ENCODE measurements at regions not wholly inside any gene's neighbourhood (a gene's known extent, or its start where the extent isn't known, plus 50 kb on each side); places are given as distances from the start of the nearest gene placed in this dataset.

GRCh38 chr16:80489173-80489572, 51.6 kb upstream of the DYNLRB2 start:
- no peak for DNase-seq (ENCODE audit: low spot score)

- DNase-seq (ENCODE audit: low spot score) = no peak
Observed at GRCh38 chr16:80488167-80488566, 52.6 kb upstream of the DYNLRB2 start.

- no peak for DNase-seq (ENCODE audit: low spot score)
Observed at GRCh38 chr16:80480664-80481063, 60.1 kb upstream of the DYNLRB2 start.

GRCh38 chr16:80477838-80478237, 63.0 kb upstream of the DYNLRB2 start:
- DNase-seq (ENCODE audit: low spot score) = no peak

- no peak for DNase-seq (ENCODE audit: low spot score)
Observed at GRCh38 chr16:80468029-80468428, 72.8 kb upstream of the DYNLRB2 start.

- DNase-seq (ENCODE audit: low spot score) = peak; percentile 32
Observed at GRCh38 chr16:80466024-80466987, 74.5 kb upstream of the DYNLRB2 start.

GRCh38 chr16:80463751-80464495, 76.9 kb upstream of the DYNLRB2 start:
- no peak for DNase-seq (ENCODE audit: low spot score)

- DNase-seq (ENCODE audit: low spot score) = no peak
Observed at GRCh38 chr16:80463326-80463725, 77.5 kb upstream of the DYNLRB2 start.

- no peak for DNase-seq (ENCODE audit: low spot score)
Observed at GRCh38 chr16:80462917-80463316, 77.9 kb upstream of the DYNLRB2 start.

GRCh38 chr16:80460988-80461387, 79.8 kb upstream of the DYNLRB2 start:
- no peak for DNase-seq (ENCODE audit: low spot score)

- DNase-seq (ENCODE audit: low spot score) = no peak
Observed at GRCh38 chr16:80459966-80460365, 80.8 kb upstream of the DYNLRB2 start.

GRCh38 chr16:80459331-80459777, 81.4 kb upstream of the DYNLRB2 start:
- DNase-seq (ENCODE audit: low spot score) = no peak

- no peak for DNase-seq (ENCODE audit: low spot score)
Observed at GRCh38 chr16:80457871-80458270, 82.9 kb upstream of the DYNLRB2 start.

GRCh38 chr16:80454802-80455201, 86.0 kb upstream of the DYNLRB2 start:
- DNase-seq (ENCODE audit: low spot score) = no peak

- no peak for DNase-seq (ENCODE audit: low spot score)
Observed at GRCh38 chr16:80449392-80449791, 91.4 kb upstream of the DYNLRB2 start.

- DNase-seq (ENCODE audit: low spot score) = no peak
Observed at GRCh38 chr16:80447241-80447640, 93.6 kb upstream of the DYNLRB2 start.

- DNase-seq (ENCODE audit: low spot score) = no peak
Observed at GRCh38 chr16:80442779-80443178, 98.0 kb upstream of the DYNLRB2 start.

GRCh38 chr16:80441935-80442334, 98.9 kb upstream of the DYNLRB2 start:
- no peak for DNase-seq (ENCODE audit: low spot score)

GRCh38 chr16:80440667-80441066, 100.1 kb upstream of the DYNLRB2 start:
- DNase-seq (ENCODE audit: low spot score) = no peak

GRCh38 chr16:80437707-80438106, 103.1 kb upstream of the DYNLRB2 start:
- DNase-seq (ENCODE audit: low spot score) = no peak

GRCh38 chr16:80436510-80436909, 104.3 kb upstream of the DYNLRB2 start:
- DNase-seq (ENCODE audit: low spot score) = no peak

- DNase-seq (ENCODE audit: low spot score) = no peak
Observed at GRCh38 chr16:80433623-80434022, 107.2 kb upstream of the DYNLRB2 start.

GRCh38 chr16:80427795-80428194, 113.0 kb upstream of the DYNLRB2 start:
- no peak for DNase-seq (ENCODE audit: low spot score)
